ENCODE measurements at regions not wholly inside any gene's neighbourhood (a gene's known extent, or its start where the extent isn't known, plus 50 kb on each side); places are given as distances from the start of the nearest gene placed in this dataset.
"Not testable (repeated sequence)": the region's sequence is repeated elsewhere in the genome, so short reads cannot be mapped to it uniquely, and the experiment has no call there.

DNA sequence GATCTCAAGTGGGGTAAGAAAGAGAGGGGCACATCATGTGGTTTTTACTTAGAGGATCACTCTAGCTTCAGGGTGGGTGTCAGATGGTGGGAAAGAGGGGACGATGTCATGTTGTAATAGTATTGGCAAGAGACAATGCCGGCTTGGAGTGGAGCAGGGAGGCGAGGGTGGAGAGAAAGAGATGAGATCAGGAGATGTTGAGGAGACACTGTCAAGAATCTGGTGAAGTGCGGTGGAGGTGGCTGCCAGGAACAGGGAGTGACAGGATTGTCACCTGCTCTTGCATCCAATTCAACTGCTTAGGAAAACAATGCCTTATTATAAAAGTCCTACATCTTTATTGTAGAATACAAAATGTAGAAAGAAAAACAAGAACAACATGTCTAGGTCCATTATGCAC is 63.0 kb upstream of the MKI67 start:
- POLR2A ChIA-PET: no interaction called here
- CTCF ChIA-PET: interaction anchor here (4.2 kb wide), 1 partner anchor 23 kb away, joined by 64 read pairs; no protein-coding TSS in a partner anchor

DNA sequence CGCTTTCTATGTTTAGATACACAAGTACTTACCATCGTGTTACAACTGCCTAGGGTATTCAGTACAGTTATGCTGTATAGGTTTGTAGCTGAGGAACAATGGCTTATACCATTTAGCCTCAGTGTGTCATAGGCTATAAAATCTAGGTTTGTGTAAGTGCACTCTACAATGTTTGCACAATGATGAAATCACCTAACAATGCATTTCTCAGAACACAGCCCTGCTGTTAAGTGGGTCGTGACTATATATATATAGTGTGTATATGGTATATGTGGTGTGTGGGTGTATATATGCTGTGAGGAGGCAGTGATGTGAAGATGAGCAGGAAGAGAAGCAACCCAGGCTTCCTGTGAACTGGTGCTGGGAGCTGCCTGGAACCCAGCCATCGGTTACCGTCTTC is 65.6 kb upstream of the MKI67 start:
- ChIA-PET POLR2A (no interaction called here), CTCF (interaction anchor here (1.6 to 3.9 kb wide), 4 partner anchors 18 to 43 kb away, joined by 4 to 22 read pairs (median 4); no protein-coding TSS in a partner anchor)
- no peaks in the 10 kb centered on the region for H3K9me3 ChIP-seq
- H3K9ac ChIP-seq: no peak overlapping the region
- no peaks in the 10 kb centered on the region for H4K20me1 ChIP-seq (ENCODE audit: insufficient read depth)
- no peak overlapping the region for H3K4me3 ChIP-seq (ENCODE audit: low read depth in 2 of 2, low read length in 1 of 2)
- no peaks in the 10 kb centered on the region for H3K36me3 ChIP-seq (replicated peaks in 1 of 2; ENCODE audit: control insufficient read depth in 1 of 2, insufficient read depth in 2 of 2, low read length in 1 of 2)
- TF ChIP-seq NRF1 (IDR thresholded peaks at IDR 0.05; ENCODE audit: low read depth, low read length): no peak
- no peak for TF ChIP-seq NFIC (IDR thresholded peaks at IDR 0.05; ENCODE audit: borderline replicate concordance)
- no peak for TF ChIP-seq RCOR1 (IDR thresholded peaks at IDR 0.05; ENCODE audit: low read length)
- no peak for TF ChIP-seq MAX (IDR thresholded peaks at IDR 0.05; ENCODE audit: low read depth)
- TF ChIP-seq MEF2A (IDR thresholded peaks at IDR 0.05; ENCODE audit: borderline replicate concordance, low read depth): no peak
- TF ChIP-seq ZBTB33 (IDR thresholded peaks at IDR 0.05; ENCODE audit: borderline replicate concordance, low read depth): no peak
- TF ChIP-seq TEAD4 (IDR thresholded peaks at IDR 0.05; ENCODE audit: borderline replicate concordance, insufficient read depth): no peak
- no peak for TF ChIP-seq USF1 (IDR thresholded peaks at IDR 0.05; ENCODE audit: borderline replicate concordance, low read depth)
- no peak for TF ChIP-seq JUND (IDR thresholded peaks at IDR 0.05)
- no peak for TF ChIP-seq FOSL2 (IDR thresholded peaks at IDR 0.05; ENCODE audit: borderline replicate concordance, low read depth)
- no peaks in the 10 kb centered on the region for H3K79me2 ChIP-seq (ENCODE audit: insufficient read depth)
- no peak overlapping the region for H3K4me2 ChIP-seq
- no peaks in the 10 kb centered on the region for H3K27me3 ChIP-seq (ENCODE audit: insufficient read depth)
- H3K4me1 ChIP-seq (ENCODE audit: control insufficient read depth in 1 of 2, insufficient read depth in 2 of 2, low read depth in 1 of 2, low read length in 1 of 2): peaks cover 0 to 22% of the 10 kb centered on the region in 2 experiments; a peak in 2 of 4 replicates
- WGBS (ENCODE audit: low lambda C conversion rate): 48% methylated on average over 5 of the region's 5 CpGs
- no peaks in the 10 kb centered on the region for H3F3A ChIP-seq (replicated peaks; ENCODE audit: insufficient read depth)
- no peak overlapping the region for H2AFZ ChIP-seq (ENCODE audit: low read depth)
- no peak overlapping the region for H3K27ac ChIP-seq (ENCODE audit: low read depth in 2 of 2, low read length in 1 of 2)
- no peaks in the 10 kb centered on the region for H3K9me2 ChIP-seq
- DNase-seq: no peak

More for the DNA sequence above, 63.0 kb upstream of the MKI67 start:
- TF ChIP-seq NRF1 (IDR thresholded peaks at IDR 0.05; ENCODE audit: low read depth, low read length) (no peak), FOXJ3 (CRISPR knock-in tag; IDR thresholded peaks at IDR 0.05) (no peak), SMC3 (IDR thresholded peaks at IDR 0.05; ENCODE audit: low read depth, low read length) (no peak), RXRA (IDR thresholded peaks at IDR 0.05; ENCODE audit: borderline replicate concordance, low read depth) (no peak), FOXM1 (IDR thresholded peaks at IDR 0.05; ENCODE audit: low read depth) (no peak), TAF1 (IDR thresholded peaks at IDR 0.05; ENCODE audit: borderline replicate concordance, low read depth, low read length) (no peak)
- TF ChIP-seq, protein P1, sequence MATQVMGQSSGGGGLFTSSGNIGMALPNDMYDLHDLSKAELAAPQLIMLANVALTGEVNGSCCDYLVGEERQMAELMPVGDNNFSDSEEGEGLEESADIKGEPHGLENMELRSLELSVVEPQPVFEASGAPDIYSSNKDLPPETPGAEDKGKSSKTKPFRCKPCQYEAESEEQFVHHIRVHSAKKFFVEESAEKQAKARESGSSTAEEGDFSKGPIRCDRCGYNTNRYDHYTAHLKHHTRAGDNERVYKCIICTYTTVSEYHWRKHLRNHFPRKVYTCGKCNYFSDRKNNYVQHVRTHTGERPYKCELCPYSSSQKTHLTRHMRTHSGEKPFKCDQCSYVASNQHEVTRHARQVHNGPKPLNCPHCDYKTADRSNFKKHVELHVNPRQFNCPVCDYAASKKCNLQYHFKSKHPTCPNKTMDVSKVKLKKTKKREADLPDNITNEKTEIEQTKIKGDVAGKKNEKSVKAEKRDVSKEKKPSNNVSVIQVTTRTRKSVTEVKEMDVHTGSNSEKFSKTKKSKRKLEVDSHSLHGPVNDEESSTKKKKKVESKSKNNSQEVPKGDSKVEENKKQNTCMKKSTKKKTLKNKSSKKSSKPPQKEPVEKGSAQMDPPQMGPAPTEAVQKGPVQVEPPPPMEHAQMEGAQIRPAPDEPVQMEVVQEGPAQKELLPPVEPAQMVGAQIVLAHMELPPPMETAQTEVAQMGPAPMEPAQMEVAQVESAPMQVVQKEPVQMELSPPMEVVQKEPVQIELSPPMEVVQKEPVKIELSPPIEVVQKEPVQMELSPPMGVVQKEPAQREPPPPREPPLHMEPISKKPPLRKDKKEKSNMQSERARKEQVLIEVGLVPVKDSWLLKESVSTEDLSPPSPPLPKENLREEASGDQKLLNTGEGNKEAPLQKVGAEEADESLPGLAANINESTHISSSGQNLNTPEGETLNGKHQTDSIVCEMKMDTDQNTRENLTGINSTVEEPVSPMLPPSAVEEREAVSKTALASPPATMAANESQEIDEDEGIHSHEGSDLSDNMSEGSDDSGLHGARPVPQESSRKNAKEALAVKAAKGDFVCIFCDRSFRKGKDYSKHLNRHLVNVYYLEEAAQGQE (IDR thresholded peaks at IDR 0.05; ENCODE audit: low read depth, low read length): no peak
- no peak for DNase-seq
- Histone ChIP-seq H4K20me1 (ENCODE audit: insufficient read depth) (no peaks in the 10 kb centered on the region), H3K9me2 (no peaks in the 10 kb centered on the region), H3K9ac (no peak overlapping the region), H3K4me3 (ENCODE audit: low read depth in 2 of 2, low read length in 1 of 2) (no peak overlapping the region), H3F3A (replicated peaks; ENCODE audit: insufficient read depth) (no peaks in the 10 kb centered on the region), H3K27me3 (ENCODE audit: insufficient read depth) (no peaks in the 10 kb centered on the region), H3K9me3 (no peaks in the 10 kb centered on the region), H3K79me2 (ENCODE audit: insufficient read depth) (no peaks in the 10 kb centered on the region), H3K4me2 (no peak overlapping the region), H3K27ac (ENCODE audit: low read depth in 2 of 2, low read length in 1 of 2) (no peak overlapping the region; a peak in 1 of 4 replicates), H2AFZ (ENCODE audit: low read depth) (no peak overlapping the region), H3K4me1 (ENCODE audit: control insufficient read depth in 1 of 2, insufficient read depth in 2 of 2, low read depth in 1 of 2, low read length in 1 of 2) (peaks cover 0 to 24% of the 10 kb centered on the region in 2 experiments; a peak in 2 of 4 replicates), H3K36me3 (replicated peaks in 1 of 2; ENCODE audit: control insufficient read depth in 1 of 2, insufficient read depth in 2 of 2, low read length in 1 of 2) (no peaks in the 10 kb centered on the region)
- WGBS (ENCODE audit: low lambda C conversion rate): 40% methylated on average over 4 of the region's 4 CpGs

DNA sequence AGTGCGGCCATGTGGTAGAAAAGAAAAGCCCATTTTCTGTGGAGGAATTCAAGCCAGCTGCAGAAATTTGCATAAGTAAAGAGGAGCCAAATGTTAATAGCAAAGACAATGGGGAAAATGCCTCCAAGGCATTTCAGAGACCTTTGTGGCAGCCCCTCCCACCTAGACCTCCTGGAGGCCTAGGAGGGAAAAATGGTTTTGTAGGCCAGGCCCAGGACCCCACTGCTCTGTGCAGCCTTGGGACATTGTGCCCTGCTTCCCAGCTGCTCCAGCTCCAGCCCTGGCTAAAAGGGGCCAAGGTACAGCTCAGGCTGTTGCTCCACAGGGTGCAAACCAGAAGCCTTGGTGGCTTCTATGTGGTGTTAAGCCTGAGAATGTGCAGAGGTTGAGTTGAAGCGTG is 75.6 kb upstream of the MKI67 start:
- H3K36me3 ChIP-seq (replicated peaks in 1 of 2; ENCODE audit: control insufficient read depth in 1 of 2, insufficient read depth in 2 of 2, low read length in 1 of 2); POLR2A ChIA-PET; H3K4me1 ChIP-seq (ENCODE audit: control insufficient read depth in 1 of 2, insufficient read depth in 2 of 2, low read depth in 1 of 2, low read length in 1 of 2); H3K9me3 ChIP-seq; DNase-seq; H3K27me3 ChIP-seq (ENCODE audit: insufficient read depth); H3K9me2 ChIP-seq; H3K4me2 ChIP-seq; H3K9ac ChIP-seq; H2AFZ ChIP-seq (ENCODE audit: low read depth); H3F3A ChIP-seq (replicated peaks; ENCODE audit: insufficient read depth); H3K27ac ChIP-seq (ENCODE audit: low read depth in 2 of 2, low read length in 1 of 2); H3K79me2 ChIP-seq (ENCODE audit: insufficient read depth); H3K4me3 ChIP-seq (ENCODE audit: low read depth in 2 of 2, low read length in 1 of 2); H4K20me1 ChIP-seq (ENCODE audit: insufficient read depth); CTCF ChIA-PET: not testable (repeated sequence)
- 40% methylated on average over 2 of the region's 2 CpGs for WGBS (ENCODE audit: low lambda C conversion rate)
